Endothelial cell of umbilical vein (primary cell): ENCODE measurements at regions not wholly inside any gene's neighbourhood (a gene's known extent, or its start where the extent isn't known, plus 50 kb on each side); places are given as distances from the start of the nearest gene placed in this dataset.

Experiments
- BruUV-seq: library from RNA; stranded (reverse); fragments of 400-500 nt; replicated peaks from 2 replicates; lab custom pipeline; 2021; lab: Mats Ljungman, UMichigan
- CTCF ChIA-PET: fragments of 300-600, 350-600 bp; sonication (Branson Sonifier 250); formaldehyde crosslinking; loops from one replicate; lab custom pipeline; 2021; ENCODE audit warnings: antibody characterized with exemption, inconsistent platforms; lab: Charles Lee
- POLR2A ChIA-PET: fragments of 300-600, 350-600 bp; sonication (Branson Sonifier 250); formaldehyde crosslinking; loops from one replicate; lab custom pipeline; 2021; ENCODE audit warnings: antibody characterized with exemption, inconsistent platforms; lab: Charles Lee
- DNase-seq: peaks from one replicate; pipeline ENCODE4 v3.0.0-alpha.2; 2011; ENCODE audit warnings: low read depth, low spot score
- FAIRE-seq: peaks from 2 replicates; lab custom pipeline; 2011; peaks lifted over from hg19 to GRCh38; lab: Jason Lieb, UNC
- H2AFZ ChIP-seq: 2 replicates; pipeline ENCODE4 v1.6.0; 2012; ENCODE audit warnings: low read depth, low read length, control low read depth, inconsistent platforms
- H3K27ac ChIP-seq: 2 replicates; pipeline ENCODE4 v1.5.1; 2011; ENCODE audit warnings: low read depth, mild to moderate bottlenecking, control low read depth, low read length, moderate library complexity; ENCODE audit not compliant: insufficient read depth
- H3K27me3 ChIP-seq, 2 experiments: 2 replicates each; pipeline versions ENCODE4 v1.6.0 to v1.6.1; 2011; ENCODE audit warnings: low read length in 2 of 2, mixed read lengths in 1 of 2; ENCODE audit not compliant: control insufficient read depth in 2 of 2, insufficient read depth in 2 of 2
- H3K36me3 ChIP-seq, 2 experiments: 2 replicates in 1 of 2; 3 replicates in 1 of 2; pipeline ENCODE4 v1.5.1; 2011; ENCODE audit warnings: low read length in 2 of 2, mild to moderate bottlenecking in 1 of 2, moderate library complexity in 1 of 2; ENCODE audit not compliant: control insufficient read depth in 2 of 2, insufficient read depth in 2 of 2; ENCODE audit errors: extremely low read depth in 1 of 2
- H3K4me1 ChIP-seq: 3 replicates; pipeline ENCODE4 v1.5.1; 2011; ENCODE audit warnings: mild to moderate bottlenecking, low read length; ENCODE audit not compliant: control insufficient read depth, insufficient read depth; ENCODE audit errors: extremely low read depth
- H3K4me2 ChIP-seq: 2 replicates; pipeline ENCODE4 v1.6.1; 2011; ENCODE audit warnings: low read length, control low read depth, mixed read lengths; ENCODE audit not compliant: insufficient read depth
- H3K4me3 ChIP-seq, 3 experiments: fragments of 200-600 bp in 1 of 3; sonication (generic), shearing (Covaris generic) in 1 of 3; replicated peaks in 1 of 3; 2 replicates each; pipeline ENCODE4 v1.5.1; 2011 to 2016; ENCODE audit warnings: control low read depth in 3 of 3, low read length in 3 of 3, mild to moderate bottlenecking in 2 of 3, inconsistent platforms in 1 of 3, low read depth in 1 of 3, moderate library complexity in 1 of 3; ENCODE audit not compliant: insufficient read depth in 1 of 3
- H3K79me2 ChIP-seq: 2 replicates; pipeline ENCODE4 v1.6.0; 2012; ENCODE audit warnings: low read length, inconsistent platforms; ENCODE audit not compliant: control insufficient read depth, insufficient read depth
- H3K9ac ChIP-seq: replicated peaks from 2 replicates; pipeline ENCODE3; 2011; ENCODE audit warnings: low read length, control low read depth; ENCODE audit not compliant: insufficient read depth; ENCODE audit errors: extremely low read depth
- H3K9me1 ChIP-seq: replicated peaks from 3 replicates; pipeline ENCODE4 v1.6.0; 2011; ENCODE audit warnings: mild to moderate bottlenecking, low read length; ENCODE audit not compliant: control insufficient read depth, insufficient read depth; ENCODE audit errors: extremely low read depth
- H3K9me3 ChIP-seq: replicated peaks from 2 replicates; pipeline ENCODE4 v1.5.1; 2012; ENCODE audit warnings: low read length, inconsistent platforms; ENCODE audit not compliant: control insufficient read depth, insufficient read depth
- H4K20me1 ChIP-seq: replicated peaks from 2 replicates; pipeline ENCODE3; 2011; ENCODE audit warnings: mild to moderate bottlenecking, low read length; ENCODE audit not compliant: control insufficient read depth, insufficient read depth; ENCODE audit errors: extremely low read depth
- CTCF ChIP-seq, 2 donors: IDR thresholded peaks; 1 replicate in 1 of 2; 2 replicates in 1 of 2; pipeline ENCODE4 v1.5.1; 2011; ENCODE audit warnings: low read length in 2 of 2, mild to moderate bottlenecking in 2 of 2, moderate library complexity in 2 of 2, control low read depth in 1 of 2, inconsistent platforms in 1 of 2, low read depth in 1 of 2; ENCODE audit not compliant: insufficient read depth in 1 of 2; ENCODE audit errors: extremely low read depth in 1 of 2
- EZH2 ChIP-seq: IDR thresholded peaks from 2 replicates; pipeline ENCODE4 v1.6.1; 2012; ENCODE audit warnings: borderline replicate concordance, low read depth, mild to moderate bottlenecking, moderate library complexity, low read length, inconsistent platforms; ENCODE audit not compliant: severe bottlenecking
- FOS ChIP-seq: IDR thresholded peaks from 2 replicates; pipeline ENCODE4 v1.6.1; 2011; ENCODE audit warnings: mild to moderate bottlenecking, low read length, moderate library complexity, borderline replicate concordance; ENCODE audit not compliant: insufficient read depth
- GATA2 ChIP-seq: IDR thresholded peaks from 2 replicates; pipeline ENCODE4 v1.7.0; 2011; ENCODE audit warnings: low read depth, mild to moderate bottlenecking, moderate library complexity, mixed read lengths, low read length; ENCODE audit not compliant: insufficient read length, insufficient read depth
- JUN ChIP-seq: IDR thresholded peaks from 2 replicates; pipeline ENCODE4 v1.6.1; 2011; ENCODE audit warnings: borderline replicate concordance, low read depth; ENCODE audit not compliant: insufficient read length, insufficient read depth
- MAX ChIP-seq: IDR thresholded peaks from 2 replicates; pipeline ENCODE4 v1.6.1; 2011; ENCODE audit not compliant: insufficient read depth, insufficient read length
- MYC ChIP-seq: IDR thresholded peaks from one replicate; pipeline ENCODE4 v1.6.1; 2011; ENCODE audit warnings: mild to moderate bottlenecking, low read depth, low read length
- POLR2A ChIP-seq: IDR thresholded peaks from 2 replicates; pipeline ENCODE4 v1.6.1; 2012; ENCODE audit warnings: low read depth, mild to moderate bottlenecking, control low read depth, low read length
- POLR2AphosphoS5 ChIP-seq: IDR thresholded peaks from 2 replicates; pipeline ENCODE4 v1.6.1; 2012; ENCODE audit warnings: low read depth, mild to moderate bottlenecking, control low read depth, low read length, moderate library complexity; ENCODE audit not compliant: insufficient read depth
- dilution Hi-C: fragments of 300-500 bp; cut with MboI; formaldehyde crosslinking; loops from one replicate; pipeline ENCODE4 v1.15.0; 2019; ENCODE audit warnings: low sequenced_read_pairs; ENCODE audit not compliant: extremely low pct_ligation_motif_present
- intact Hi-C: fragments of 100-400 bp; cut with micrococcal nuclease; formaldehyde crosslinking; loops from one replicate; pipeline ENCODE4 v1.10.0; 2022

- BruUV-seq = no TSS peak
- H2AFZ ChIP-seq = no peak overlapping the region
- DNase-seq (no peak), FAIRE-seq (no peak)
- TF ChIP-seq GATA2 (no peak), CTCF (IDR thresholded peaks at IDR 0.05; ENCODE audit: extremely low read depth in 1 of 2, insufficient read depth in 1 of 2, low read depth in 1 of 2, low read length in 2 of 2) (no peak), POLR2A (no peak), JUN (no peak), EZH2 (no peak), POLR2AphosphoS5 (no peak)
- H3K36me3 ChIP-seq = no peaks in the 10 kb centered on the region
- H3K79me2 ChIP-seq = no peaks in the 10 kb centered on the region
- ChIA-PET POLR2A (no interaction called here), CTCF (no interaction called here)
- dilution Hi-C loops = no loop called here
- no peaks in the 10 kb centered on the region for H3K9me1 ChIP-seq
- H4K20me1 ChIP-seq = no peaks in the 10 kb centered on the region
- H3K4me2 ChIP-seq = no peak overlapping the region
- H3K4me3 ChIP-seq = no peak overlapping the region
- H3K27me3 ChIP-seq = no peaks in the 10 kb centered on the region
- no peaks in the 10 kb centered on the region for H3K9me3 ChIP-seq
- no peaks in the 10 kb centered on the region for H3K4me1 ChIP-seq
- H3K27ac ChIP-seq = no peak overlapping the region
- intact Hi-C loops = no loop called here
- no peak overlapping the region for H3K9ac ChIP-seq
Observed at GRCh38 chr3:21142031-21142430, 609.0 kb downstream of the ZNF385D start.

GRCh38 chr3:21140785-21141184 is 610.2 kb downstream of the ZNF385D start:
- FAIRE-seq (no peak), DNase-seq (no peak)
- TF ChIP-seq POLR2A (no peak), POLR2AphosphoS5 (no peak), MYC (no peak), EZH2 (no peak), FOS (no peak), GATA2 (no peak), MAX (no peak), JUN (no peak), CTCF (IDR thresholded peaks at IDR 0.05; ENCODE audit: extremely low read depth in 1 of 2, insufficient read depth in 1 of 2, low read depth in 1 of 2, low read length in 2 of 2) (no peak)
- no peaks in the 10 kb centered on the region for H3K9me3 ChIP-seq
- no TSS peak for BruUV-seq
- no peaks in the 10 kb centered on the region for H3K4me1 ChIP-seq
- intact Hi-C loops = no loop called here
- no peaks in the 10 kb centered on the region for H4K20me1 ChIP-seq
- H3K27ac ChIP-seq = no peak overlapping the region
- no peaks in the 10 kb centered on the region for H3K79me2 ChIP-seq
- H3K9ac ChIP-seq = no peak overlapping the region
- no peaks in the 10 kb centered on the region for H3K36me3 ChIP-seq
- ChIA-PET POLR2A (no interaction called here), CTCF (no interaction called here)
- no peak overlapping the region for H3K4me2 ChIP-seq
- H3K4me3 ChIP-seq = no peak overlapping the region
- H3K9me1 ChIP-seq = no peaks in the 10 kb centered on the region
- dilution Hi-C loops = no loop called here
- no peak overlapping the region for H2AFZ ChIP-seq
- no peaks in the 10 kb centered on the region for H3K27me3 ChIP-seq
